GM21576 (cell line): ENCODE measurements at regions not wholly inside any gene's neighbourhood (a gene's known extent, or its start where the extent isn't known, plus 50 kb on each side); places are given as distances from the start of the nearest gene placed in this dataset.

Source experiments
- ATAC-seq: cut with Tn5 transposase; IDR thresholded peaks from one replicate; pipeline ENCODE4 v1.9.1; 2021; ENCODE audit warnings: mild to moderate bottlenecking, moderate library complexity; ENCODE audit not compliant: unreplicated experiment

DNA sequence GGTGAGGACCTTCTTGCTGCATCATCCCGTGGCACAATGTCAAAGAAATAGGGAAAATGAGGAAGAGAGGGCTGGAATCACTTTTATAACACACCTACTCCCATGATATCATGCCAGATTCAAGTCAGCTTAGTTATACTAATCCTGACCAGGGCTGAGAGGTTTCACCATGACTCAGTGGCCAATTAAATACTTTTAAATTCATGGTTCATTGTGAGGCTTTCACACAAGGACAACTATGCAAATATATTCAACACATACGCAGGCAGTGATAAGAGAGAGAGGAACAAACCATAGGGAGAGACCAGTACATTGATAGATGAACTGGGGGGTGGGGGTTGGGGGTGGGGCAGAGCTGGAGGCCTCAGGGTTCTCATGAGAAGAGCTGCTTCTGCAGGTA, 313.1 kb downstream of the LRFN2 start:
- ATAC-seq: no peak

DNA sequence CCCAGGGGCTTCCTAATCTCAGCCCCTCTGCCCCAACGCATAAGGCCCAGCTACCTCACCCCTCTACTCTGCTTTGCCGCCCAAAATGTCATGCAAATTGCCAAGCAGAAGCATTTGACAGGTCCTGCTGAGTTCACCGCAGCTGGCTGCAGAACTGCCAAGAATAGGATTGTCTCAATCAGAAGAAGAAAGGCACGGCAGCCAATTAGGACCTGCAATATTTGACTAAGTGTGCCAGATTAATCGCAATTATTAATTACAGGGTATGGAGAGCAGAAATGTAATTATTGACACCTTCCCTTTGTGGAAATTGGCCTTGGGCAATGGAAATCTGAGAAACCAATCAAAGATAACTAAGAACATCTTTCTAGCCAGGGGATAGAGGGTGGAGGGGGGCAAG, 318.6 kb downstream of the LRFN2 start:
- ATAC-seq: no peak

- no peak for ATAC-seq
These were observed 319.0 kb downstream of the LRFN2 start for GRCh38 chr6:40268166-40268565.

- ATAC-seq: no peak
These were observed 321.5 kb downstream of the LRFN2 start for GRCh38 chr6:40265615-40266014.

DNA sequence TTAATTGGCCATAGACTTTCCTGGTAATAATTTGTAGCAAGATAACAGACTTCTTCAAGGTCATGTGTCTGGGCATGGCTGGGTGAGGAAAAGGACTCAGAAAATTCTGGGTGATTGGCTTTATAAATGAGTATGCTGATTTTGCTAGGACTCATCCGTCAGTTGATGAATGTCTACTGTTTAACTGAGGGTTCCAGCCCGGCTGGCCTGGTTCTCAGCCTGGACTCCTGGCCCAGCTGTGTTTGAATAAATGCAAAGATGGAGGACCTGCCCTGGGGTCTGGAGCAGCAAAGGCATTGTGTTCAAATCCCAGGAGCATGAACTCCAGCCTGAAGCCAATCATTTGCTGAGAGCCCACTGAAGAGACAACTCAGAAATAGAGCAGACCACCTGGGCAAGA, 323.2 kb downstream of the LRFN2 start:
- ATAC-seq: no peak

DNA sequence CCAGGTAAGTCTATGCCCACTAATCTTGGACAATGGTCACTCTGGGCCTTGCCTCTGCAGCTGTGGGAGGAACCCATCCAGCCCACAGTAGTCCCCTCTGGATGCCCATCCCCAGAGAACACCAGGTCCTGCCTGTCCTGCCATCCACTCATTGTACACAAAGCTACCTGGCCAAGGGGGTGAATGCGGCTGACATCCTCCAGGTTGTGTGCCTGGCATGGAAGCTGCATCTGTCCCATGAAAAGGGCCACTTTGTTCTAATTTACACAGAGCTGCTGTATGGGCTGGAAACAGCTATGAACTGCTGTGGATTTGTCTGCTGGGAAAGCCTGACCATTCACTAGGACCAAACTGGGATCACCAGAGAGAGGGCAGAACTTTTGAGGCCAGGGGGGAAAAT, 324.8 kb downstream of the LRFN2 start:
- ATAC-seq: no peak

DNA sequence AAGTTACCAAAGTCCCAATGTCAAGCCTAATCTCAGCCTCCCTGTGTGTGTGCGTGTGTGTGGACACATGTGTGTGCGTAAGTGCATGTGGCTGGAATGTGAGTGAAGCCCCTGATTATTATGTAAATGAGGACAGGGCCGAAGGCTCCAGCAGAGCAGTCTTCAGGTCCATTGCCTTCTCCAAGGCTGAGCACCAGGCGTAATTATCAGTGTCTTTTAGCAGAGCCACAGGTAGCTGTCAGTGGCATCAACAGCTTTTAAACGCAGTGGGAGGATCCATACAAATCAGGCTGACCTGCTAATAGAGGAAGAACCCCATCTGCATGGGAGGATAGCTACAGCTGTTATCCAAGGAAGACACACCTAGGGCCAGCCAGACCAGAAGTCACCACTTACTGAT, 324.3 kb upstream of the MOCS1 start:
- ATAC-seq: no peak

DNA sequence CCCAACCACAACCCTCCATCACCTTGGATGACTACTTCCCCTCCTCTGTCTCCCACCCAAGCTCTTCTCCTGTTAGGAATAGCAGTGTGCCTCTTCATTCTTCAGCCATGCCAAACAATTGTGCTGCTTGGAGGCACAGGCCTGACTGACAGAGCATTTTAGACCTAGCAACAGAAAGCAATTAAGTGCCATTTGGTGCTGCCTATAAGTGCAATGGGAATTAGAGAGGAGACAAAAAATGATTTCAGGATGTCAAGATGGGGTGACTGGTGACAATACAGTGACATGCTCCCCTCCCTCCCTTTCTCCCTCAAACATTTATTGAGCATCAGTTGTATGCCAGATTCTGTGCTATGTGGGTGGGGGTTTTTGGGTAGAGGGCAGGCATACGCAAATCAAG, 322.6 kb upstream of the MOCS1 start:
- no peak for ATAC-seq

DNA sequence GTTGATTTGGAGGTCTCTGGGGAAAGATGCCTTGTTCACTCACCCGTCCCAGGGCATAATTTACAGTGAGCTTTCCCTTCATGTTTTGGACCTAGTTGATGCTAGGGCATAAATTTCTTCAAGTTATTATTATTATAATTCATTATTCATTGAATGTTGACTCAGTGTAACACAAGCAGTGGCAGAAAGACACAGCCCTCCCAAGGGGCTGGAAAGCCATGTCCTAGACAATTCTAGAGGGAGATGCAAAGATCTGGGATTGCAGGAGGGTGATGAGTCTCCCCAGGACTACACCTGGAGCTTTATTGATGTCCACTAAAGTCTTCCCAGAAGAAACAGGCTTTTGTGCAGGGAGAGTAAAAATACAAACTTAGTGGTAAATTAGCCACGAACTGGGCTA, 322.0 kb upstream of the MOCS1 start:
- no peak for ATAC-seq

- ATAC-seq: no peak
These were observed 319.2 kb upstream of the MOCS1 start for GRCh38 chr6:40253420-40253819.

GRCh38 chr6:40252531-40253258, 318.4 kb upstream of the MOCS1 start:
- no peak for ATAC-seq

GRCh38 chr6:40251637-40252300, 317.5 kb upstream of the MOCS1 start:
- no peak for ATAC-seq

GRCh38 chr6:40249935-40250334, 315.7 kb upstream of the MOCS1 start:
- ATAC-seq: no peak

DNA sequence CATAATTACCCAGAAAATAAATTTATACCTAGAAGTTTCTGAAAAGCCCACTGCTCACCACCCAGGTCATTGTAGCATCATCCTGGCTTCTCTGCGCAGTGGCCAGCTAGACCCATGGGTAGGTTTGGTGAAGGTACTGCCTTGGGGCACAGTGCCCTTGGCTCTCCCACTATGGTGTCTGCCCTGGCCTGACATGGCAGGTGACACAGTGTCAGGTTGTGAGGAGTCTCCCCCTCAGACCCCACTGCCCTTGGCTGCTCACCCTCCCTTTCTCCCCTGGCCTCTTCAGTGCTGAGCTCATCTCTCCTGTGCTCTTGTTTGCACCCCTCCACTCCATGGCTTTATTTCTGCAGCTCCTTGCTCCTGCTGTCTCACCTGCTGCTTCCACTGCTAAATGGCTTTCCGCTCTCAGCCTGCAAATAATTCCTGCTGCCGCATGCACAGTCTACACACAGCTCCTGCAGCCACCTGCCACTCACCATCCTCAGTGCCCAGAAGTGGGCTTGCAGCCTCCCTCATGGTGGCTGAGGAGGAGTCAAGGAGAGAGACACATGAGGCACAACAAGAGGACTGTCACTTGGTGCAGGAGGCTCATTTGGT, 313.4 kb upstream of the MOCS1 start:
- no peak for ATAC-seq

- ATAC-seq: no peak
These were observed 310.4 kb upstream of the MOCS1 start for GRCh38 chr6:40244699-40245098.

DNA sequence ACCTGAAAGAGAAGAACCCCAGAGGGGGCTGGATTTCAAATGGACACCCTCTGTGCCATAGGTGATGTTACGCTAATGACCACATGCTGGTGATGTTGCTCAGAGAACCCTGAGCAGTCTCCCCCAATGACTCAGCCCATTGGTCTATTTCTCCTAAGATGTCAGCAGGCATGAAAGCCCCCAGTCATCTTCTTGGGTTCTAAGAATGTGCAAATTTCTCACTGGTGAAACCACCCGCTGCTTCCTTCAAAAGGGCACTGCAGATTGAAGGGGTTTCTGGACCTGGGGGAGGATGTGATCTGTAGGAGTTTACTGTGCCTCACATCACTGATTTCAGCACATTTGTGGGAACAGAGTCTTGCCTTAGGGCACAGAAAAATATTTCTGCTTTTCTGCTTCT, 298.4 kb upstream of the MOCS1 start:
- no peak for ATAC-seq

DNA sequence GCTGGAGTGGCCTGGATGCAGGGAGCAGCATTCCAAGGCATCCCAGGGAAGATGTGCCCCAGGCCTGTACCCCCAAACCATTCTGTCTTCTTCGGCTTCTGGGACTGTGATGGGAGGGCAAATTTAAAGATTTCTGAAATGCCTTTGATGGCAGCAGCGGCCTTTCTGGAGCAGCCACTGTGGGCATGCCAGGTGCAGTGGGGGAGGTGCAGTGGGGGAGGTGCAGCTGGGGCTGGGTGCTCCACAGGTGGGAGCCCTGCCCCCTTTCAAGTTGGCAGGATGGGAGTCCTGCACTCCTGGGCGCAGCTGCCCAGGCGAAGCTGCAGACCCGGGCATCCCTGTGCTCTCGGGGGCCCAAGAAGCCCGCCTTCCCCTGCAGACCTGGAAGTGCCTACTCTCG, 293.5 kb upstream of the MOCS1 start:
- ATAC-seq: no peak

GRCh38 chr6:40222354-40222753, 288.1 kb upstream of the MOCS1 start:
- no peak for ATAC-seq

GRCh38 chr6:40219799-40220198, 285.5 kb upstream of the MOCS1 start:
- no peak for ATAC-seq

DNA sequence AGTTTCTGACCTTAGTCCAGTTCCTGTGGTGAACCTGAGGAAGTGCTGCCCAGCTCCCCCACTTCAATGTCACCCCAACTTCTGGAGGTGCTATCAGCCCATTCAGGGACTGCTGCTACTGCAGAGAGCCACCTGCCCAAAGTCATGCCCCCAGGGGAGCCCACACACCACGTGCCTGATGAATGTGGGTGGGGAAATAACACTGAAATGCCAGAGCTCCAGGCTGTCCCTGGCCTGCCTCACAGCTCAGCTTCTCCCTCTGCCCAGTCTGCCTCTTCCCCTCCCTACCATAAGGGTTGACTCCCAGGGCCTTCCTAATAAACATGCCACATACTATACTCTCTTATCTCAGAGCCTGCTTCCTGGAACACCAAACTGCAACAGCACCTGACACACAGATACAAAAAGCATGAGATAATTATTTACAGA, 276.4 kb upstream of the MOCS1 start:
- ATAC-seq: no peak

DNA sequence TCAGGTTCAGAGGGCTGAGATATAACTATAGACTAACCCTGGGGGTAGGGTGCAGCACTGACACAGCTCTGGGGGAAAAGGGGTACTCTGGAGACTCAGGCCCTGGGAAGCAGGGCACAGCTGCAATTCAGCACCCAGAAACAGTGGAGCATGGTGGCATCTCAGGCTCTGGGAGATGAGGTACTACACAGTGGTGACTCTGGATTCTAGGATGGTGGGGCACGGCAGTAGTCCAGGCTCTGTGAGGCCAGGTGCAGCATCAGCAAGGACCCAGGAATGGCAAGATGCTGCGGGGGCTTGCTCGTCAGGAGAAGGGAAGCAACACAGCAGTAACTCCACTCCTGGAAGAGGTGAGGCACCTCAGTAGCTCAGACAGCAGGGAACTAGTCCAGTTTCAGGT, 271.5 kb upstream of the MOCS1 start:
- ATAC-seq: no peak

DNA sequence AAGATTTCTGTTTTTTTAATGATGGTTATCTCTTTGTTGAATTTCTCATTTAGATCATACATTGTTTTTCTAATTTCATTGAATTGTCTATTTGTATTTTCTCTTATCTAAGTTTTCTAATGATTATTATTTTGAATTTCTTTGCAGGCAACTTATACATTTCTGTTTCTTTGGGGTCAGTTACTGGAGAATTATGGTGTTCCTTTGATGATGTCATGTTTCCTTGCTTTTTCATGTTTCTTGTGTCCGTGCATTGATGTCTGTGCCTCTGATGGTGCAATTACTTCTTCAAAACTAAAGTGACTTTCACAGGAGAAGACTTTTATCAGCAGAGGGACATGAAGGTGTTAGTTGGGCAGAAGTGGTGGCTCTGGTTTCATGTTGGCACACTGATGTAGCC, 270.7 kb upstream of the MOCS1 start:
- no peak for ATAC-seq
